ENCODE measurements at regions not wholly inside any gene's neighbourhood (a gene's known extent, or its start where the extent isn't known, plus 50 kb on each side); places are given as distances from the start of the nearest gene placed in this dataset.

GRCh38 chr1:164086832-164087231 lies 472.2 kb upstream of the PBX1 start:
- no peak for TF ChIP-seq CTCF (IDR thresholded peaks at IDR 0.05; ENCODE audit: poor library complexity, severe bottlenecking)
- TF ChIP-seq, protein P1, sequence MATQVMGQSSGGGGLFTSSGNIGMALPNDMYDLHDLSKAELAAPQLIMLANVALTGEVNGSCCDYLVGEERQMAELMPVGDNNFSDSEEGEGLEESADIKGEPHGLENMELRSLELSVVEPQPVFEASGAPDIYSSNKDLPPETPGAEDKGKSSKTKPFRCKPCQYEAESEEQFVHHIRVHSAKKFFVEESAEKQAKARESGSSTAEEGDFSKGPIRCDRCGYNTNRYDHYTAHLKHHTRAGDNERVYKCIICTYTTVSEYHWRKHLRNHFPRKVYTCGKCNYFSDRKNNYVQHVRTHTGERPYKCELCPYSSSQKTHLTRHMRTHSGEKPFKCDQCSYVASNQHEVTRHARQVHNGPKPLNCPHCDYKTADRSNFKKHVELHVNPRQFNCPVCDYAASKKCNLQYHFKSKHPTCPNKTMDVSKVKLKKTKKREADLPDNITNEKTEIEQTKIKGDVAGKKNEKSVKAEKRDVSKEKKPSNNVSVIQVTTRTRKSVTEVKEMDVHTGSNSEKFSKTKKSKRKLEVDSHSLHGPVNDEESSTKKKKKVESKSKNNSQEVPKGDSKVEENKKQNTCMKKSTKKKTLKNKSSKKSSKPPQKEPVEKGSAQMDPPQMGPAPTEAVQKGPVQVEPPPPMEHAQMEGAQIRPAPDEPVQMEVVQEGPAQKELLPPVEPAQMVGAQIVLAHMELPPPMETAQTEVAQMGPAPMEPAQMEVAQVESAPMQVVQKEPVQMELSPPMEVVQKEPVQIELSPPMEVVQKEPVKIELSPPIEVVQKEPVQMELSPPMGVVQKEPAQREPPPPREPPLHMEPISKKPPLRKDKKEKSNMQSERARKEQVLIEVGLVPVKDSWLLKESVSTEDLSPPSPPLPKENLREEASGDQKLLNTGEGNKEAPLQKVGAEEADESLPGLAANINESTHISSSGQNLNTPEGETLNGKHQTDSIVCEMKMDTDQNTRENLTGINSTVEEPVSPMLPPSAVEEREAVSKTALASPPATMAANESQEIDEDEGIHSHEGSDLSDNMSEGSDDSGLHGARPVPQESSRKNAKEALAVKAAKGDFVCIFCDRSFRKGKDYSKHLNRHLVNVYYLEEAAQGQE (IDR thresholded peaks at IDR 0.05; ENCODE audit: borderline replicate concordance) = no peak
- TF ChIP-seq RAD21 (conservative IDR thresholded peaks at IDR 0.05) = no peak
- TF ChIP-seq POLR2AphosphoS5 (IDR thresholded peaks at IDR 0.05) = no peak
- no peak for TF ChIP-seq EZH2 (IDR thresholded peaks at IDR 0.05; ENCODE audit: borderline replicate concordance, insufficient read depth, low read length, poor library complexity, severe bottlenecking)

Data from neural cell (in vitro differentiated cells).